ENCODE measurements at regions not wholly inside any gene's neighbourhood (a gene's known extent, or its start where the extent isn't known, plus 50 kb on each side); places are given as distances from the start of the nearest gene placed in this dataset.

DNA sequence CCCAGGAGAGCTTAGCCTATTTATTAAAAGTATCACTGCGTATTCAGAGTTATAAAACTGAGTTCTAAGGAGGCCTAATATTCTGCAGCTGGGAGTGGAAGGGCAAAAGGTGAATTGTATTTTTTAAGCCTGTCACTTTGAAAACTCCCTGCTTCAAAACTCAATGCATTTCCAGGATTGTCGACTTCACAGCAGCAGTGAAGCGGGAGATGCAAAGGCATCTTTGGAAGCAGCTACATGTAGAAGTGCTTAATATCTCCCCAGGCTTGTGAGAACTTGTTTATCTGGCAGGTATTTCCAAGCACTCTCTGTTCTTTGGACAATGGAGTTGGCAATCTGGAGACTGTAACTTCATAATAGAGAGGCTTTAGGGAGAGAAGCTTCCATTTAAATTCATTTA is 717.5 kb upstream of the SLIT2 start:
- no peaks in the 10 kb centered on the region for H3K9me3 ChIP-seq (replicated peaks in 1 of 2; ENCODE audit: control insufficient read depth in 1 of 2, insufficient read depth in 1 of 2, low read length in 2 of 2)
- no peak for DNase-seq
- WGBS (ENCODE audit: insufficient coverage): 100% methylated on average over 2 of the region's 3 CpGs
- no peaks in the 10 kb centered on the region for H3K9me3 Mint-ChIP-seq
- no peaks in the 10 kb centered on the region for H3K27me3 Mint-ChIP-seq (ENCODE audit: low read depth in 3 of 3)
- H3K4me1 Mint-ChIP-seq: no peaks in the 10 kb centered on the region
- no peak overlapping the region for H2AFZ ChIP-seq (ENCODE audit: insufficient read depth, low read depth, low read length, poor library complexity, severe bottlenecking)
- H3K27ac ChIP-seq (ENCODE audit: low read depth in 1 of 2, low read length in 2 of 2): no peak overlapping the region
- H3K79me2 ChIP-seq (ENCODE audit: insufficient read depth, low read length): no peaks in the 10 kb centered on the region
- no peaks in the 10 kb centered on the region for H3K36me3 ChIP-seq (replicated peaks in 1 of 2; ENCODE audit: control insufficient read depth in 1 of 2, insufficient read depth in 2 of 2, low read length in 2 of 2)
- no peak overlapping the region for H3K9ac ChIP-seq (ENCODE audit: insufficient read depth, low read length, poor library complexity, severe bottlenecking)
- no peaks in the 10 kb centered on the region for H3K4me1 ChIP-seq (ENCODE audit: control insufficient read depth in 1 of 2, insufficient read depth in 2 of 2, low read length in 2 of 2)
- TF ChIP-seq, protein P1, sequence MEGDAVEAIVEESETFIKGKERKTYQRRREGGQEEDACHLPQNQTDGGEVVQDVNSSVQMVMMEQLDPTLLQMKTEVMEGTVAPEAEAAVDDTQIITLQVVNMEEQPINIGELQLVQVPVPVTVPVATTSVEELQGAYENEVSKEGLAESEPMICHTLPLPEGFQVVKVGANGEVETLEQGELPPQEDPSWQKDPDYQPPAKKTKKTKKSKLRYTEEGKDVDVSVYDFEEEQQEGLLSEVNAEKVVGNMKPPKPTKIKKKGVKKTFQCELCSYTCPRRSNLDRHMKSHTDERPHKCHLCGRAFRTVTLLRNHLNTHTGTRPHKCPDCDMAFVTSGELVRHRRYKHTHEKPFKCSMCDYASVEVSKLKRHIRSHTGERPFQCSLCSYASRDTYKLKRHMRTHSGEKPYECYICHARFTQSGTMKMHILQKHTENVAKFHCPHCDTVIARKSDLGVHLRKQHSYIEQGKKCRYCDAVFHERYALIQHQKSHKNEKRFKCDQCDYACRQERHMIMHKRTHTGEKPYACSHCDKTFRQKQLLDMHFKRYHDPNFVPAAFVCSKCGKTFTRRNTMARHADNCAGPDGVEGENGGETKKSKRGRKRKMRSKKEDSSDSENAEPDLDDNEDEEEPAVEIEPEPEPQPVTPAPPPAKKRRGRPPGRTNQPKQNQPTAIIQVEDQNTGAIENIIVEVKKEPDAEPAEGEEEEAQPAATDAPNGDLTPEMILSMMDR (IDR thresholded peaks at IDR 0.05): no peak
- no peak overlapping the region for H3K4me3 Mint-ChIP-seq
- intact Hi-C loops (cut with micrococcal nuclease): no loop called here
- H4K20me1 ChIP-seq (ENCODE audit: insufficient read depth, low read length): no peaks in the 10 kb centered on the region
- H3K4me3 ChIP-seq (replicated peaks in 1 of 3; ENCODE audit: low read depth in 2 of 3, low read length in 3 of 3): no peak overlapping the region
- H3K36me3 Mint-ChIP-seq: no peaks in the 10 kb centered on the region
- no peak overlapping the region for H3K27ac Mint-ChIP-seq
- no peaks in the 10 kb centered on the region for H3K27me3 ChIP-seq (ENCODE audit: control insufficient read depth in 2 of 2, insufficient read depth in 2 of 2, low read length in 2 of 2)
- no peak overlapping the region for H3K4me2 ChIP-seq (replicated peaks; ENCODE audit: extremely low read depth, low read length, poor library complexity, severe bottlenecking)

DNA sequence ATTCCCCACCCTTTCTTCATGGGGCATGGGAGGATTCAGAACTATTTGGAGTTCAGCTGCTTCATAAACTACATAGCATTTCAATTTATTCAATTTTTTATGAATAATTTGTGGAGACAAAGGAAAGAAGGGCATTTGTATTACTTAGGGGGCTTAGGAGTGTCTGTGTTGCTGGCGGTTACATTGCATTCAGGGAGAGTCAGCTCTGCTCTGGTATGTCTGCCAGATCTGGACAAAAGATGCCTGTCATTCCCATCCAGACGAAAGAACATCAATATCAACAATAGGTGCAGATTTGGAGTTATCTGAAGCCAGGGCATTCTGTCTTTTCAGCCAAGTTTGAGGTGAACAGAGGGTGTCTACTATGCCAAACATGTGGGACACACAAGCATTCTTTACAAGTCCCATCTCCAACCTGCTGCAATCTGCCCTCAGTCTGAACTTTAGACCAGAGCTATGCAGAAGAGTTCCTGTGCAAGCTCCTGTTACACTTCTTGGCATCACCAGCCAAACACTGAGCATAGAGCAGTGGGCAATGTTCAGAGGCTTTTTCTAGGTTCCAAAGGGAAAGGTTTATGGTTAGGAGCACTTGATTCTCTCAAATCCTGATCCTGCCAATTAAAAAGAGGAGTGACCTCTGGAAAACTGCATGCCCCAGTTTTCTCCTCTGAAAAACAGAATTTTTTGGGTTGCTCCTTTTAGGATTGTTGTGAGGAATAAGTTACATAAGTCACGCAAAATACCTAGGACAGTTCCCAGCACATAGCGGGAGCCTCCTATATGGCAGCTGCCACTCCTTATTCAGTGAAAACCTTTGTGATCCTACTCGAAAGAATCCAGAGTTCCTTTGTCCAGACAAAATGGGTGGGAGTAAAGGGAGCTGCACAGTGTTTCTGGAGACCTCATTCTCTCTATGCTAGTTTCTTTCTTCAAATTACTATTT is 719.5 kb upstream of the SLIT2 start:
- no peak overlapping the region for H3K9ac ChIP-seq (ENCODE audit: insufficient read depth, low read length, poor library complexity, severe bottlenecking)
- no peaks in the 10 kb centered on the region for H3K79me2 ChIP-seq (ENCODE audit: insufficient read depth, low read length)
- Mint-ChIP-seq H3K27me3 (ENCODE audit: low read depth in 3 of 3) (peaks cover 0 to 1% (median 0%) of the 10 kb centered on the region in 3 donors), H3K4me3 (no peak overlapping the region), H3K4me1 (no peaks in the 10 kb centered on the region), H3K36me3 (no peaks in the 10 kb centered on the region), H3K27ac (no peak overlapping the region), H3K9me3 (peaks cover 0 to 3% (median 0%) of the 10 kb centered on the region in 7 donors)
- H3K27me3 ChIP-seq (ENCODE audit: control insufficient read depth in 2 of 2, insufficient read depth in 2 of 2, low read length in 2 of 2): no peaks in the 10 kb centered on the region
- H3K36me3 ChIP-seq (replicated peaks in 1 of 2; ENCODE audit: control insufficient read depth in 1 of 2, insufficient read depth in 2 of 2, low read length in 2 of 2): no peaks in the 10 kb centered on the region
- DNase-seq: no peak
- no peak overlapping the region for H3K4me3 ChIP-seq (replicated peaks in 1 of 3; ENCODE audit: low read depth in 2 of 3, low read length in 3 of 3)
- TF ChIP-seq, protein P1 (IDR thresholded peaks at IDR 0.05): no peak
- no peaks in the 10 kb centered on the region for H3K9me3 ChIP-seq (replicated peaks in 1 of 2; ENCODE audit: control insufficient read depth in 1 of 2, insufficient read depth in 1 of 2, low read length in 2 of 2)
- no peak overlapping the region for H3K4me2 ChIP-seq (replicated peaks; ENCODE audit: extremely low read depth, low read length, poor library complexity, severe bottlenecking)
- intact Hi-C loops (cut with micrococcal nuclease): no loop called here
- no CpG with 5 or more reads among the region's 5 CpGs for WGBS (ENCODE audit: insufficient coverage)
- no peak overlapping the region for H3K27ac ChIP-seq (ENCODE audit: low read depth in 1 of 2, low read length in 2 of 2)
- H4K20me1 ChIP-seq (ENCODE audit: insufficient read depth, low read length): no peaks in the 10 kb centered on the region
- no peaks in the 10 kb centered on the region for H3K4me1 ChIP-seq (ENCODE audit: control insufficient read depth in 1 of 2, insufficient read depth in 2 of 2, low read length in 2 of 2)
- H2AFZ ChIP-seq (ENCODE audit: insufficient read depth, low read depth, low read length, poor library complexity, severe bottlenecking): no peak overlapping the region
